K562 (cell line): ENCODE measurements at regions not wholly inside any gene's neighbourhood (a gene's known extent, or its start where the extent isn't known, plus 50 kb on each side); places are given as distances from the start of the nearest gene placed in this dataset.
A peak's percentile ranks its signal among the peaks of the same experiment; 100 is the strongest.

Source experiments
- ATAC-seq: fragments of 200-7000 bp; cut with Tn5 transposase; 3 replicates; pipeline ENCODE4 v1.9.1; 2020; ENCODE audit warnings: moderate library complexity
- BruUV-seq: library from RNA; stranded (reverse); fragments of 400-500 nt; replicated peaks from 2 replicates; lab custom pipeline; 2021; lab: Mats Ljungman, UMichigan
- CTCF ChIA-PET: fragments of 300-600 bp; formaldehyde crosslinking; extraction: SDS; loops from one replicate; lab custom pipeline; 2021; ENCODE audit warnings: low intra/inter-chr PET ratio; lab: Yijun Ruan, JAX
- POLR2A ChIA-PET: fragments of 300-600, 350-650 bp; sonication (Branson Sonifier 250); formaldehyde crosslinking; extraction: SDS; loops from one replicate; lab custom pipeline; 2021; ENCODE audit warnings: antibody characterized with exemption, inconsistent platforms; lab: Yijun Ruan, JAX
- DNase-seq, 4 experiments: peaks; one replicate each; pipeline versions ENCODE4 v3.0.0 to v3.0.0-alpha.2; 2011 to 2018; ENCODE audit warnings: low spot score in 3 of 4, mixed read lengths in 3 of 4; ENCODE audit errors: extremely low read depth in 1 of 4
- FAIRE-seq: peaks from 2 replicates; lab custom pipeline; 2011; peaks lifted over from hg19 to GRCh38; lab: Jason Lieb, UNC
- H2AFZ ChIP-seq: 2 replicates; pipeline ENCODE4 v1.6.0; 2011; ENCODE audit warnings: low read depth, low read length, control low read depth, inconsistent platforms
- H3K27ac ChIP-seq: fragments of 200-600 bp; 3 replicates; pipeline ENCODE4 v1.8.0; 2011; ENCODE audit warnings: low read depth, mild to moderate bottlenecking, control low read depth, inconsistent platforms, low read length, moderate library complexity, mixed read lengths; ENCODE audit errors: extremely low read depth
- H3K27me3 ChIP-seq, 2 experiments: fragments of 300-600 bp in 1 of 2; 2 replicates in 1 of 2; 3 replicates in 1 of 2; pipeline versions ENCODE4 v1.6.0 to v1.8.0; 2011; ENCODE audit warnings: inconsistent platforms in 2 of 2, low read length in 2 of 2, mild to moderate bottlenecking in 1 of 2, mixed read lengths in 1 of 2, moderate library complexity in 1 of 2; ENCODE audit not compliant: control insufficient read depth in 2 of 2, insufficient read depth in 2 of 2
- H3K36me3 ChIP-seq: fragments of 300-600 bp; 3 replicates; pipeline ENCODE4 v1.8.0; 2011; ENCODE audit warnings: mild to moderate bottlenecking, low read length, inconsistent platforms; ENCODE audit not compliant: control insufficient read depth, insufficient read depth
- H3K4me1 ChIP-seq, 2 experiments: fragments of 200-600 bp in 1 of 2; replicated peaks in 1 of 2; 2 replicates in 1 of 2; 3 replicates in 1 of 2; pipeline versions ENCODE4 v1.5.1 to v1.8.0; 2011; ENCODE audit warnings: inconsistent platforms in 2 of 2, low read length in 2 of 2, mild to moderate bottlenecking in 1 of 2, mixed read lengths in 1 of 2, moderate library complexity in 1 of 2; ENCODE audit not compliant: control insufficient read depth in 2 of 2, insufficient read depth in 2 of 2
- H3K4me2 ChIP-seq: 2 replicates; pipeline ENCODE4 v1.6.1; 2011; ENCODE audit warnings: low read length, control low read depth, inconsistent platforms, mixed read lengths; ENCODE audit not compliant: insufficient read depth
- H3K4me3 ChIP-seq: fragments of 200-600 bp; sonication (generic), shearing (Covaris generic); 2 replicates; pipeline ENCODE4 v1.5.1; 2016; ENCODE audit warnings: control low read depth, inconsistent platforms
- H3K79me2 ChIP-seq: fragments of 200-600 bp; 3 replicates; pipeline ENCODE4 v1.8.0; 2011; ENCODE audit warnings: low read length, inconsistent platforms; ENCODE audit not compliant: control insufficient read depth, insufficient read depth
- H3K9ac ChIP-seq, 2 experiments: 2 replicates each; pipeline versions ENCODE4 v1.6.0 to v1.6.1; 2011; ENCODE audit warnings: low read depth in 2 of 2, low read length in 2 of 2, control low read depth in 1 of 2, inconsistent platforms in 1 of 2, mild to moderate bottlenecking in 1 of 2, mixed read lengths in 1 of 2; ENCODE audit not compliant: insufficient read depth in 1 of 2
- H3K9me1 ChIP-seq: one replicate; pipeline ENCODE4 v1.6.0; 2011; ENCODE audit warnings: inconsistent platforms, mild to moderate bottlenecking, low read length, moderate library complexity; ENCODE audit not compliant: control insufficient read depth, insufficient read depth
- H3K9me3 ChIP-seq: replicated peaks from 2 replicates; pipeline ENCODE4 v1.5.1; 2011; ENCODE audit warnings: low read depth, low read length, inconsistent platforms; ENCODE audit not compliant: control insufficient read depth, insufficient read depth
- H4K20me1 ChIP-seq: replicated peaks from 2 replicates; pipeline ENCODE4 v1.6.1; 2011; ENCODE audit warnings: low read length, inconsistent platforms, mixed read lengths; ENCODE audit not compliant: control insufficient read depth, insufficient read depth
- CHAMP1 ChIP-seq: fragments of 450-650 bp; IDR thresholded peaks from 2 replicates; pipeline ENCODE4 v1.6.1; 2016; ENCODE audit warnings: mild to moderate bottlenecking
- RCOR1 ChIP-seq, 2 experiments: IDR thresholded peaks; 2 replicates each; pipeline ENCODE4 v1.6.1; 2012; ENCODE audit warnings: low read depth in 2 of 2, low read length in 2 of 2, borderline replicate concordance in 1 of 2, improper control_type of control experiment in 1 of 2
- ZNF134 ChIP-seq: fragments of 250-450 bp; sonication (Bioruptor Pico); conservative IDR thresholded peaks from 2 replicates; pipeline ENCODE4 v1.4.0; 2020
- ZNF764 ChIP-seq: fragments of 250-450 bp; sonication (Bioruptor Pico); IDR thresholded peaks from 2 replicates; pipeline ENCODE4 v1.4.0; 2020; ENCODE audit warnings: low read depth, mild to moderate bottlenecking, moderate library complexity
- WGBS: fragments of 100-300 bp; shearing (Covaris generic); methylation state at CpG from one replicate; pipeline ENCODE4 v1.1.6; 2016; ENCODE audit warnings: low coverage, mixed read lengths; ENCODE audit not compliant: insufficient coverage; ENCODE audit errors: missing lambda C conversion rate; 5-methylcytosine and 5-hydroxymethylcytosine counted together
- in situ Hi-C: fragments of 300-500 bp; cut with MboI; formaldehyde crosslinking; loops from 4 replicates; pipeline ENCODE4 v1.15.0; 2018; ENCODE audit warnings: inconsistent platforms, mixed read lengths
- intact Hi-C: fragments of 100-400 bp; cut with micrococcal nuclease; formaldehyde crosslinking; loops from 2 replicates; pipeline ENCODE4 v1.14.2; 2022
- TF ChIP-seq, protein P1 (sequence below), 3 experiments: IDR thresholded peaks in 2 of 3; conservative IDR thresholded peaks in 1 of 3; 2 replicates each; pipeline ENCODE4 v1.5.1; 2011 to 2012; ENCODE audit warnings: low read length in 3 of 3, mild to moderate bottlenecking in 3 of 3, control low read depth in 2 of 3, improper control_type of control experiment in 1 of 3, inconsistent platforms in 1 of 3, low read depth in 1 of 3, mixed read lengths in 1 of 3, moderate library complexity in 1 of 3; ENCODE audit not compliant: insufficient read depth in 2 of 3

- H3K9me1 ChIP-seq = no peaks in the 10 kb centered on the region
- DNase-seq (peak in 1 of 4 experiments; percentile 3), ATAC-seq (no peak), FAIRE-seq (no peak)
- 0% methylated on average over 3 of the region's 3 CpGs for WGBS
- no peak overlapping the region for H3K27ac ChIP-seq
- H3K4me2 ChIP-seq = no peak overlapping the region
- ChIA-PET CTCF (no interaction called here), POLR2A (interaction anchor here (1.2 kb wide), 1 partner anchor 139 kb away, joined by 3 read pairs; no protein-coding TSS in a partner anchor)
- no peaks in the 10 kb centered on the region for H3K27me3 ChIP-seq
- H3K4me3 ChIP-seq = no peak overlapping the region
- intact Hi-C loops (no loop called here), in situ Hi-C loops (no loop called here)
- BruUV-seq = no TSS peak
- H3K36me3 ChIP-seq = no peaks in the 10 kb centered on the region
- H3K9ac ChIP-seq = no peak overlapping the region
- TF ChIP-seq ZNF134 (CRISPR knock-in tag) (no peak), RCOR1 (IDR thresholded peaks at IDR 0.05; ENCODE audit: borderline replicate concordance in 1 of 2, low read depth in 2 of 2, low read length in 2 of 2) (no peak), ZNF764 (CRISPR knock-in tag) (no peak), CHAMP1 (no peak)
- TF ChIP-seq, protein P1, sequence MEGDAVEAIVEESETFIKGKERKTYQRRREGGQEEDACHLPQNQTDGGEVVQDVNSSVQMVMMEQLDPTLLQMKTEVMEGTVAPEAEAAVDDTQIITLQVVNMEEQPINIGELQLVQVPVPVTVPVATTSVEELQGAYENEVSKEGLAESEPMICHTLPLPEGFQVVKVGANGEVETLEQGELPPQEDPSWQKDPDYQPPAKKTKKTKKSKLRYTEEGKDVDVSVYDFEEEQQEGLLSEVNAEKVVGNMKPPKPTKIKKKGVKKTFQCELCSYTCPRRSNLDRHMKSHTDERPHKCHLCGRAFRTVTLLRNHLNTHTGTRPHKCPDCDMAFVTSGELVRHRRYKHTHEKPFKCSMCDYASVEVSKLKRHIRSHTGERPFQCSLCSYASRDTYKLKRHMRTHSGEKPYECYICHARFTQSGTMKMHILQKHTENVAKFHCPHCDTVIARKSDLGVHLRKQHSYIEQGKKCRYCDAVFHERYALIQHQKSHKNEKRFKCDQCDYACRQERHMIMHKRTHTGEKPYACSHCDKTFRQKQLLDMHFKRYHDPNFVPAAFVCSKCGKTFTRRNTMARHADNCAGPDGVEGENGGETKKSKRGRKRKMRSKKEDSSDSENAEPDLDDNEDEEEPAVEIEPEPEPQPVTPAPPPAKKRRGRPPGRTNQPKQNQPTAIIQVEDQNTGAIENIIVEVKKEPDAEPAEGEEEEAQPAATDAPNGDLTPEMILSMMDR (IDR thresholded peaks at IDR 0.05 in 2 of 3, conservative IDR thresholded peaks at IDR 0.05 in 1 of 3; ENCODE audit: insufficient read depth in 2 of 3, low read depth in 1 of 3, low read length in 3 of 3) = 0 out of 6 replicates have a peak, but pooled peaks of 2 of the 3 experiments have one; percentile 10
- no peaks in the 10 kb centered on the region for H3K9me3 ChIP-seq
- H3K79me2 ChIP-seq = no peaks in the 10 kb centered on the region
- no peaks in the 10 kb centered on the region for H4K20me1 ChIP-seq
- H2AFZ ChIP-seq = no peak overlapping the region
- H3K4me1 ChIP-seq = no peaks in the 10 kb centered on the region; a peak in 1 of 5 replicates
Measured at GRCh38 chr20:16666272-16666671, 63.6 kb upstream of the SNRPB2 start.
